ENCODE measurements at regions not wholly inside any gene's neighbourhood (a gene's known extent, or its start where the extent isn't known, plus 50 kb on each side); places are given as distances from the start of the nearest gene placed in this dataset.
"Not testable (repeated sequence)": the region's sequence is repeated elsewhere in the genome, so short reads cannot be mapped to it uniquely, and the experiment has no call there.

DNA sequence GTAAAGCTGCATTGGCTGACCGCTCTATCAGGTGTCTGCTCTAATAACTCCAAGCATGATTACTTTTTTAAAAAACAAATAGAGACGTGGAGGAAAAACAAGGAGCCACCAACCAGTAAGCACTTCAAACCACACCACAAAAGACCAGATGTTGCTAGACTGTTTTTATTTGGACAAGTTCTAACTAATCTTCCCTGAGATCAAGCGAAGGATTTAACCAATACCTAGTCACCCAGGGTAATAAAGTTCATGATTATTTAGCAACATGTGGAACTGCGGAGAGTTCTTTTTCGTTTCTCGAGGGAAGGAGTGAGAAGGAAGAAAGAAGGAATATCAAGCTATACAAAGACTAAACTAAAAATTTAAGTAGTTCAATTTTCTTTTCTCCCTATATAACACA is 288.1 kb downstream of the DUSP6 start:
- no peaks in the 10 kb centered on the region for H3K27me3 ChIP-seq
- TF ChIP-seq, protein P1, sequence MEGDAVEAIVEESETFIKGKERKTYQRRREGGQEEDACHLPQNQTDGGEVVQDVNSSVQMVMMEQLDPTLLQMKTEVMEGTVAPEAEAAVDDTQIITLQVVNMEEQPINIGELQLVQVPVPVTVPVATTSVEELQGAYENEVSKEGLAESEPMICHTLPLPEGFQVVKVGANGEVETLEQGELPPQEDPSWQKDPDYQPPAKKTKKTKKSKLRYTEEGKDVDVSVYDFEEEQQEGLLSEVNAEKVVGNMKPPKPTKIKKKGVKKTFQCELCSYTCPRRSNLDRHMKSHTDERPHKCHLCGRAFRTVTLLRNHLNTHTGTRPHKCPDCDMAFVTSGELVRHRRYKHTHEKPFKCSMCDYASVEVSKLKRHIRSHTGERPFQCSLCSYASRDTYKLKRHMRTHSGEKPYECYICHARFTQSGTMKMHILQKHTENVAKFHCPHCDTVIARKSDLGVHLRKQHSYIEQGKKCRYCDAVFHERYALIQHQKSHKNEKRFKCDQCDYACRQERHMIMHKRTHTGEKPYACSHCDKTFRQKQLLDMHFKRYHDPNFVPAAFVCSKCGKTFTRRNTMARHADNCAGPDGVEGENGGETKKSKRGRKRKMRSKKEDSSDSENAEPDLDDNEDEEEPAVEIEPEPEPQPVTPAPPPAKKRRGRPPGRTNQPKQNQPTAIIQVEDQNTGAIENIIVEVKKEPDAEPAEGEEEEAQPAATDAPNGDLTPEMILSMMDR (IDR thresholded peaks at IDR 0.05) = no peak
- H3K27ac ChIP-seq = no peak overlapping the region
- H3K9me3 ChIP-seq = no peaks in the 10 kb centered on the region
- H3K4me1 ChIP-seq = no peaks in the 10 kb centered on the region
- H3K4me3 ChIP-seq = no peak overlapping the region
- intact Hi-C loops (cut with DNase I) = no loop called here
- H3K36me3 ChIP-seq = no peaks in the 10 kb centered on the region
- no peak for DNase-seq (ENCODE audit: low spot score in 2 of 2)

DNA sequence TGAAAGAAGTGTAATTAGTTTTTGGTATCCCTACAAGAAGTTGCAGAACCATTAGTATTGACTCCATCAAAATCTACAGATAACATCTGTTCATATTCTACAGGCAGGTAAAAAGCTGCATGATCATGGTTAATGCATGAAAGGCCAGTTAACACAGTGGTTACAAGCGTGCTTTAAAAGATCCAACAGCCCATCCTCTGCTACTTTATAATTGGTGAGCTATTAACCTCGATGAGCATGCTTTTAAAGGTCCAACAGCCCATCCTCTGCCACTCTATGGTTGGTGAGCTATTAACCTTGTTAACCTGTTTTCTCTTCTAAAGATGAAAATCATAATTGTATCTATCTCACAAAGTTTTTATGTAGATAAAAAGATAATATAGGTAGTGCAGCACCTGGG is 289.3 kb downstream of the DUSP6 start:
- Histone ChIP-seq H3K4me1 (no peaks in the 10 kb centered on the region), H3K36me3 (no peaks in the 10 kb centered on the region), H3K27ac (no peak overlapping the region), H3K27me3 (no peaks in the 10 kb centered on the region), H3K4me3 (no peak overlapping the region), H3K9me3 (no peaks in the 10 kb centered on the region)
- intact Hi-C loops (cut with DNase I) = no loop called here
- DNase-seq (ENCODE audit: low spot score in 2 of 2) = no peak
- TF ChIP-seq, protein P1 (IDR thresholded peaks at IDR 0.05) = no peak

DNA sequence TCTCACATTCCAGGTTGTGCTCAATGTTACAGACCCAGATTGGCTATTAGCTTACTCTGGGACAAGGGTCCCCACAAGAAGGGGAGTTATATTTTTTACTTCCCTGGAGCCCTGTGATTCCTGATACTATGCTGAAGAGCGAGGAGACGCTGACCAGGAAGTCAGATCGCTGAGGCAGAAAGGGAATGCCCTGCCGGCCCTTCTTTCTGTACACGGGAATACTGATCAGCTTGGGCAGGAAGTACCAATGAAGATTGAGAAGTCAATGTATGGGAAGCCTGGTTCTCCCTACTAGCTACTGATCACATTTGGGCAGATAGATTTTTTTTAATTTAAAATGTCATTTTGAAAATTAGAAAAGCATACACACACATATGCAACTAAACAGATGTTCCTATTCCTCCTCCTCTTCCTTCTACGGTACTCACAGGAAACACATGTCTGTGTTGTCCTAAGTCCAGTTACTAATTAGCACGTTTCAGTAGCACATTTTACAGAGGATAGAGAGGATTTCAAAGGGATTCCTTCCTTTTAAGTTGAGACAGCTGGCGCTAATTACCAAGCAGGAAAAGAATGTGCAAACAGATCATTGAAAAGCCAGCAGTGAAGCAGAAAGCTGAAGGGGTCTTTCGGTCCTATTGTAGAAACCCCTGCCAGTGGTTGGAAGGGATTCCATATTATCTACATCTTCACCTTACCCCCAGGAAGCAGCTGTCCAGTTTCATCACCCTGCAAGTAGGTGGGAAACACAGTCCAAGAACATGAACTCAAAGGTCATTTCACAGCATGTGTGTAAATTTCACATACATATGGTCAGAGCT is 292.4 kb downstream of the DUSP6 start:
- Histone ChIP-seq H3K4me3 (no peak overlapping the region), H3K27ac (no peak overlapping the region), H3K36me3 (no peaks in the 10 kb centered on the region), H3K9me3 (no peaks in the 10 kb centered on the region), H3K27me3 (no peaks in the 10 kb centered on the region), H3K4me1 (no peaks in the 10 kb centered on the region)
- TF ChIP-seq, protein P1 (IDR thresholded peaks at IDR 0.05) = no peak
- intact Hi-C loops (cut with DNase I) = no loop called here
- no peak for DNase-seq (ENCODE audit: low spot score in 2 of 2)

DNA sequence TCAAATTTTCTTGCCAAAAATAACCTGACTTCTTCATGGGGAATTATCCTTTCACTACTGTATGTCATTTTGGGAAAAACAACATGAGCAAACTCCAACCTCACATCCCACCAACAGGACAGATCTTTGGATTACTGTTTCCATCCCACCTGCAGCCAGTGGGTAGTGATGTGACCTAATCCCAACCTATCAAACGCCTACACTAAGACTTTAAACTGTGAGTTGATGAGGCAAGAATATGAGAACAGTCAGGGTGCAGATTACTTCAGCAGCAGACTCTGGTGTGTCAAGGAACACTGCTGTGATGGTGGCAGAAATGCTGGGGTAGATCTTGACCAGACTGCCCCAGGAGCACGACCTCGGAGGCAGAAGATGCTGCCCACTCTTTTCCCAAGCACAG is 293.2 kb downstream of the DUSP6 start:
- no peaks in the 10 kb centered on the region for H3K36me3 ChIP-seq
- H3K27ac ChIP-seq = no peak overlapping the region
- DNase-seq (ENCODE audit: low spot score in 2 of 2) = no peak
- intact Hi-C loops (cut with DNase I) = no loop called here
- TF ChIP-seq, protein P1 (IDR thresholded peaks at IDR 0.05) = no peak
- no peaks in the 10 kb centered on the region for H3K4me1 ChIP-seq
- no peak overlapping the region for H3K4me3 ChIP-seq
- H3K27me3 ChIP-seq = no peaks in the 10 kb centered on the region
- H3K9me3 ChIP-seq = no peaks in the 10 kb centered on the region

DNA sequence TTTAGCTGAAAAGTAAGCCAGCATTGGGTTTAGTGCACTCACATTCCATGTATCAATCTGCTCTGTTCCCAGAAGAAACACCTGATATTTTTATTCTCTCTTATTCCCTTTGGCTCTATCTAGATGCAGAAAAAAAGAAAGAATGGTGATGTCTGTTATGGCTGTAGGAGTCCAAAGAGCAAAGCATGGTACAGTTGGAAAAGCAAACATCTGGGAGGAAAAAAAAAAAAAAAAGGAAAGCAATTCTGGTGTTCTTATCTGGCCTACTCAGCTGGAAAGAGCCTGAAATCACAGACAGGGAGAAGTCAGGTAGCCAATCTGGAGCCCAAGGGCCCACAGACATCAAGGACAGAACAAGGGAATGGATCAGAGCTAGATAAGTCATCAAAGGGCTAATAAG is 293.9 kb downstream of the DUSP6 start:
- Histone ChIP-seq H3K9me3 (no peaks in the 10 kb centered on the region), H3K27ac (no peak overlapping the region), H3K36me3 (no peaks in the 10 kb centered on the region), H3K4me3 (no peak overlapping the region), H3K4me1 (no peaks in the 10 kb centered on the region), H3K27me3 (no peaks in the 10 kb centered on the region)
- intact Hi-C loops (cut with DNase I) = no loop called here
- no peak for DNase-seq (ENCODE audit: low spot score in 2 of 2)
- TF ChIP-seq, protein P1 (IDR thresholded peaks at IDR 0.05) = no peak

DNA sequence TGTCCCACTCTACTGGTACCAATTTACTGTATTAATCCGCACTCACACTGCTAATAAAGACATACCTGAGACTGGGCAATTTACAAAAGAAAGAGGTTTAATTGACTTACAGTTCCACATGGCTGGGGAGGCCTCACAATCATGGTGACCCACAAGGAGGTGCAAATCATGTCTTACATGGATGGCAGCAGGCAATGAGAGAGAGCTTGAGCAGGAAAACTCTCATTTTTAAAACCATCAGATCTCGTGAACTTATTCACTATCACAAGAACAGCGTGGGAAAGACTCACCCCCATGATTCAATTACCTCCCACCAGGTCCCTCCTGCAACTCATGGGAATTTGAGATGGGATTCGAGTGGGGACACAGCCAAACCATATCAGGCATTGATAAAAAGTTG is 298.5 kb downstream of the DUSP6 start:
- intact Hi-C loops (cut with DNase I) = loop anchor here (5.0 kb wide), 1 partner anchor 298 kb away; the partner anchor contains the start of gene DUSP6
- H3K27ac ChIP-seq, H3K27me3 ChIP-seq: not testable (repeated sequence)

More for the DNA sequence above, 298.5 kb downstream of the DUSP6 start:
- not testable (repeated sequence) for H3K36me3 ChIP-seq; H3K4me3 ChIP-seq; H3K9me3 ChIP-seq; H3K4me1 ChIP-seq; DNase-seq (ENCODE audit: low spot score in 2 of 2)
